Renal cortical epithelial cell (primary cell): ENCODE measurements at regions not wholly inside any gene's neighbourhood (a gene's known extent, or its start where the extent isn't known, plus 50 kb on each side); places are given as distances from the start of the nearest gene placed in this dataset.
"Not testable (repeated sequence)": the region's sequence is repeated elsewhere in the genome, so short reads cannot be mapped to it uniquely, and the experiment has no call there.

Source experiments
- DNase-seq: peaks from one replicate; pipeline ENCODE4 v3.0.0-alpha.2; 2011; ENCODE audit warnings: low read depth

DNA sequence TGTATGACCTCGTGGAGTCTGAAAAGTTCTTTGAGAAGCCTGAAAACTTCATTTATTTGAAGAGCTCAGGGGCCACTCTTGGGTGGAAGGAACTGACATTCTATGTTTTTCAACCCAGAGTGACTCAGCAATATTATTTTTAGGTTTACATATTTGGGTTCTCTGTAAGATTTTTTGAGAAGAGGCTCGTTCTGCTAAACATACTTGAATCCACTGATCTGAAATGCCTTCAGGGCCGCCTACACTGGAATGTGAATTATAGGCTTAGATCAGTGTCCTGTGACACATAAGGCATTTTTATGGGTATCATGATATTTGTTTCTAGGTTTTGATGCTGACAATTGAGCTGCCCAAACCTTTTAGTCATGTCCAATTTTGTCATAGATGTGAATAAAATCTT lies 86.2 kb downstream of the PSAT1 start:
- DNase-seq, result peak; percentile 18

DNA sequence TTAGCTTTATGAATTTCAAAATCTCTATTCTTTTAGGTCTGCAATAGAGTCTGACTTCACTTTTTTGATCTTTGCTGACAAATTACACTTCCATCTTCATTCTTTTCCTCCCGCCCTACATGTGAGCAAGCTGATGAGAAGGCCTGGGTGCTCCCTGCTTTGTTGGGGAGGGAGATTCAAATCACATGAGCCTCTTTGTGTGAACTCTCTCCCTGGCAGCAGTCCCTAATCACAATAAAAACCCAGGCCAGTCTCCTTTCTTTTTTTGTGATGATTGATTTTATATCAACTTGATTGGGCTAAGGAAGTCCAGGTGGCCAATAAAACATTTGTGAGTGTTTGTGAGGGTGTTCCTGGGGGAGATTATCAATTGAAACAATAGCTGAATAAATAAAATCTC lies 89.4 kb downstream of the PSAT1 start:
- DNase-seq, result no peak

DNA sequence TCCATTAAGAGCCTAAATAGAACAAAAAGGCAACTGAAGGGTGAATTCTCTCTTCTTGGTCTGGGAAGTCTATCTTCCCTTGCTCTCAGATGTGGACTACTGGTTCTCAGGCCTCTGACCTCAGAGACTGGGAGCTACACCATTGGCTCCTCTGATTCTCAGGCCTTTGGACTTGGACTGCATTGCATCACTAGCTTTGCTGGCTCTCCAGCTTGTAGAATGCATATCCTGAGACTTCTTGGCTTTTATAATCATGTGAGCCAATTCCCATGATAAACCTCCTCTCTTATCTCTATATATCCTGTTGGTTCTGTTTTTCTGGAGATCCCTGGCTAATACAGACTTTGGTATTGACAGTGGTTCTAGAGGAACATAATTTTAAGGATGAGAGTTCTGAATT lies 89.8 kb downstream of the PSAT1 start:
- DNase-seq, result no peak

DNA sequence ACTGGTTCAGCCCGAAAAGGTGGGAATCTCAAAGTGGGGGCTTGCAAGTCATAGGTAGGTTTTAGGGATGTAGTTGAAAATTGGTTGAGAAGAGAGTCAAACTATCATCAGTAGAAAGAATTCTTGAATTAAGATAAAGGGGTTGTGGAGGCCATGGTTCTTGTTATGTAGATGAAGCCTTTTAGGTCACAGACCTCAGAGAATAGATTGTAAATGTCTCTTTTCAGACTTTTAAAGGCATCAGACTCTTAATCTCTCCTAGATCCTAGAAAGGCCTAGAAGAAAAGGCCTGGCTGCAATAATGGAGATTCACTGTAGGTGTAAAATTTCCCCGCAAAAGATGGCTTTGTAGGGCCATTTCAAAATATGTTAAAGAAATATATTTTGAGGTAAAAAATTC lies 96.4 kb downstream of the PSAT1 start:
- no peak for DNase-seq

DNA sequence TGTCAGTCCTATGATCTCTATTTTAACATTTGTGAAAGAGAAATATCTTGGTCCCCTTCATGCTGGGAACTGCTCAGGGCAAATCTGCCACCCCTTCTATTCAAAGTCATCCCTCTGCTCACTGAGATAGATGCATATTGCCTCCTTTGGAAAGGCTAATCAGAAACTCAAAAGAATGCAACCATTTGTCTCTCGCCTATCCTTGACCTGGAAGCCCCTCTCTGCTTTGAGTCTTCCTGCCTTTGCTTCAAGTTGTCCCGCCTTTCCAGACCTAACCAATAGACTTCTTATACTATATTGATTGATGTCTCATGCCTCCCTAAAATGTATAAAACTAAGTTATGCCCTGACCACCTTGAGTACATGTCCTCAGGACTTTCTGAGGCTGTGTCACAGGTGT lies 97.0 kb downstream of the PSAT1 start:
- DNase-seq, result no peak

DNA sequence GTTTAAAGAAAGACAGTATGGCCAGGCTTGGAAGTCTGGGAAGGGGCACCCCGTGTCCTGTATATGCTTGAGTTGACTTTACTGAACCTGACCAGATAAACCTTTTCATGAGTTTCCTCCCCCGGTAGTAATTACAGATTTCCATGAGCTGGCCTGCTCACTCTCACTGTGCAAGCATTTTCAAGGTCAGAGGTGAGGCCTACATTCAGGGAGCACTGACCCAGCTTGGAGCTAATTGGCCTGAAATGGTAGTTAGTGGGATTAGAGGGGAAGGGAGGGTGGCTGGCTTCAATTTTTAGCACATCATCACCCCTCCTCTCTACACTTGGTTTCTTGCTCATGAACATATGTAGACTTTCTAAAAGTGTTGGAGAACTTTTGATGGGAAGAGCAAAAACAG lies 99.2 kb downstream of the PSAT1 start:
- DNase-seq, result no peak

DNA sequence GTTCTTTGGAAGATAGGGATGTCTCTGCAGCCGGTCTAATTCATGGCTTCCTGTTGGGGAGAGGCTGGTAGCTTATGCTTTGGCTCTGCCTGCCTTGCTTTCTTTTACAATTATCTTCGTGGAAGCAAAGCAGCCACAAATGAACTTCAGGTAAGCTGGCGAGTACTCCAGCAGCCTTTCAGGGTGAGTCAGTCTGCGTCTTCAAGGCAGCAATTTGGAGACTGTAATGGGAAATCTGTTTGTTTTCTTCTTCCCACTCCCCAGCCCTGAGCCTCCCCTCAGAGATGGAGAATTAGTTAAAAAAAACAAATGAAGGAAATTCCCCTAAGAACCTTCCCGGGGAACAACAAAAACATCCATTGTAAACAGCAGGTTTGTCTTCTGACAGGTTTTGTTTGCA lies 100.1 kb downstream of the PSAT1 start:
- DNase-seq, result no peak

DNA sequence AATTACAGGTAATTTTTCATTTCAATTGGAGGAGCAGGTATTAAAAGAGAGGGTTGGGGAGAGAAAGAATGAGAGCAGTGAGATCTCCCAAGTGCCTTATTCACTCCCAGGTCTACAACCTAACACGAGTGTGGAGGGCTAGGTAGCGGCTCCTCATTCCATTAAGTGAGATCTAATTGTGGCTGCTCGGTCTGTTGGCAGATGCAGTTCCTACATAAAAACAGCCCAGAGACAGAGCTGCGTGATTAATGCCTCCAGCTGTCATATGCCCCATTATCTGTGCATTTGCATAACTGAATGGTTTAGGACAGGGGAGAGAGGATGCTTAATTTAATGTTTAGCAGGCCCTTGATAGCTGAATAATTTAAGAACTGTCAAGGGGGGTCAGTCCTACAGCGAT lies 100.5 kb downstream of the PSAT1 start:
- DNase-seq, result no peak

DNA sequence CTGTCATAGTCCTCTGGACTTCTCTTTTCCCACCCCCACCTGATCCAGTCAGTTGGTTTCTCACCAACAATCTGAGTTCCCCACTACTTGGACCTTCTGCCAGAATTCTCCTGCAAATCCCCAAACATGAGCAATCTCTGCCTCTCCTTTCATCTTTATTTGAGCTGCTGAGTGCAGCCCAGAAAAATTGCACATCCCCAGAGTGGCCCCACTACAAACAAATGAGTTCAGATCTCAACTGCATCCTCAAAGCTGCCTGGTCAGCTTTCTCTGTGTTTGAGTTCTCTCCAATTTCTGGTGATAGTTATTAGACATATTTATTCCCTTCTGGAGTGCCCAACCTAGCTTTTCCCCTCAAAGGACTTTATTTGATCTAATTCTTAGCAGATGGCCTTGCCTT lies 102.2 kb downstream of the PSAT1 start:
- DNase-seq, result no peak

DNA sequence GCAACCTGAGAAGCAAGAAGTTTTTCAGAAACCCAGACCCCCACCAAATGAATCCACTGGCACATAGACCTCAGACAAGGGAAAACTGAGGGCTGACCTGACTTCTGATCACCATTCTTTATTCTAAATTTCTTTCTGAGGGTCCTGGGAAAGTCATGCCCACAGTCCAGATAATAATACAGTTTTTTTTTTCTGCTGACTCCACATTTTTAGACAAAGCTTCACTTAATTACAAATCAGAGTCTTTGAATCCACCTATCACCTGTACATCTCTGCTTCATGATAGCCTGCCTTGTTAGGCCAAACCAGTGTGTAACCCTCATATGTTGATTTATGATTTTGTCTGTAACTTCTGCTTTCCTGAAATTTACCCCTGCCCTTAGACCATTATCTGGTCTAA lies 103.6 kb downstream of the PSAT1 start:
- no peak for DNase-seq

DNA sequence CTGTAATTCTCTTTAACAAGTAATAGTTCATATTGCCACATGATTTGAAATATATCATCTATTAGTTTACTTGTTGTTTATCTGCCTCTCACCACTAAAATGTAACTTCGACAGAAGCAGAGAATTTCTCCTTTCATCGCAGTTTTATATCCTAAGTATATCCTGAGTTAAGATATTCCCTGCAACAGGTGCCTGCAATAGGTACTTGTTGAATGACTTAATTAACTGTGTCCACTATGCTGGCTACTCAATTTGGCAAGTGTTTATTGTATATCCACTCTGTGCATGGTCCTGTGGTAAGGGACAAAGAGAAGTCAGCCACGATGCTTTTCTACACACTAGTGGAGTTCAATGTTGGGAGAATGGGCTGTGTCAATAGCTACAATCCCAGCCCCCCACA lies 108.5 kb downstream of the PSAT1 start:
- no peak for DNase-seq

DNA sequence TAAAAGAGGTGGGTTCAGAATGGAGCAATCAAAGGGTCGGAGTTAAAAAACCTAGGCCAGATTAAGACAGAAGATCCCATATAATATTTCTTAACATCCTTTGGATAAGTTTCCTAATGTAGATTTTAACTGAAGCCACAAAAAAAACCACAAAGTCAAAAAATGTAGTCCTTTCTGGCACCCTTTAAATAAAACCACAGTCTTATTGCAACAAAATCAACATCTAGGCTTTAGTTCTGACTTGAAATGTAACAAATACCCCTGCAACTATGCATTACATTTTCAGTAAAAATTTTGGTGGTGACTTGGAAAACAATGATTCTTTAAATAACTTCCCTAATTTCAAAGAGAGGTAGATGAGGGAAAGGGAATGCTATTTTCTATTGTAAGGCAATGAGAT lies 109.2 kb downstream of the PSAT1 start:
- DNase-seq, result no peak

DNA sequence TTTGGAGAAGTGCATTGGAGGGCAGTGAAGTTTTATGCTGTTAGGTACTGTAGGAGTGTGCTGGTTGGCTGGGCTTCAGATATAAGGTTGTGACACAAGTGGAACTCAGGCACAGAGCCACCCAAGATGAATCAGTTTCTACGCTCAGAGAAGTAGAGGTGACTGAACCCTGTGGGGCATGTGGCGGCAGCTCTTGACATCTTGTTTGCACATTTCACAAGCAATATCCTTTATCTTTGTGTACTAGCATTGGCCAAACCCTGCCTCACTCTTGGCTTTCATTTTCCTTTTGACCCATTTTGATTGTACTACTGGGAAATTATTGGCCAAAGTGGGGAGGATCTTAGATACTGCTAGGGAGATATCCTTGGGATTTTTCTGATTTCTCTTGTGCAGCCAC lies 110.0 kb downstream of the PSAT1 start:
- no peak for DNase-seq

DNA sequence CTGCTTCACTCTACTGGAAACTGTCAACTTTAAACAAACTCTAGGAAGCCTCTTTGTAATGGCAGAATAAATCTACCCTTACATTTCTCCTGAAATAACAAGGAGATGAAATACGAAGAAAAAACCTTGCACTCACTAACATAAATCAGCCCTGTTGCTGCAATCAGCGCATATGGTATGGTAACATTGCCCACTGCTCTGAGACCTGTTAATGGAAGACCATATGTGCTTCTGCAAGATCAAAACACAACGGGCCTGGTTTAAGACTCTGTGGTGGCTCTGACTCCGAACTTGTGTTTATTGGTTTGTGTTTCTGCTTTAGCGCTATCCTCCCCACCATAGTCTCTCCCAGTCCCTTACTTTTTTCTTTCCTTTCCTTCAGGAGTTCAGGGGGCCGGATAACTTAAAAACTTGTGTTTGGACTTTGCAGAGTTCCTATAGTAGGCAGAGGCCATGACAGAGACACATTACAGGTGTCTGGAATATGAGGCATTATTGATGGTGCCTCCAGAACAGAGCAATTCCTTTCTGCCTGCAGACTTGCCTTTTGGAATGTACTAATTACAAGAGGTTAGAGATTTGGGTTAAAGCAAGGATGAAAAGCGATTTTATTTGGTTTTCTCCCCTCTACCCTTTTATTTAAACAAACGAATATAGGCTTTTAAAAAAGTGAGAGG lies 110.8 kb downstream of the PSAT1 start:
- no peak for DNase-seq

DNA sequence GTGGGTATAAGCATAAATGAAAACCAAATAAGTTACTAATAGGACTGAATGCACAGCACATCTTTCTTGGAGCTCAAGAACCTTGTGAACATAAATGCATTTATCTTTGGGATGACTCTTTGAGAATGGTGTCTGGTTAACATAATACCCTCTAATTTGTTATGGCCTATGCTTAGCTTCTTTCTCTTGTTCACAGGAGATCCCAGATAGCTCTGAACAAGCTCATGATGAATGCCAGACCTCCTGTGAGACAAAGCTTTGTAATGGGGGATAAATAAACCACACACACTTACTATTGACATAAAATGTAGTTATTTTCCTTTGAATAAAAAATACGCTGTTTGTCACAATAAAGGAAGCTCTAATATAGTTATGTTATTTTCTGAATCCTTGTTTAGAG lies 111.5 kb downstream of the PSAT1 start:
- no peak for DNase-seq

DNA sequence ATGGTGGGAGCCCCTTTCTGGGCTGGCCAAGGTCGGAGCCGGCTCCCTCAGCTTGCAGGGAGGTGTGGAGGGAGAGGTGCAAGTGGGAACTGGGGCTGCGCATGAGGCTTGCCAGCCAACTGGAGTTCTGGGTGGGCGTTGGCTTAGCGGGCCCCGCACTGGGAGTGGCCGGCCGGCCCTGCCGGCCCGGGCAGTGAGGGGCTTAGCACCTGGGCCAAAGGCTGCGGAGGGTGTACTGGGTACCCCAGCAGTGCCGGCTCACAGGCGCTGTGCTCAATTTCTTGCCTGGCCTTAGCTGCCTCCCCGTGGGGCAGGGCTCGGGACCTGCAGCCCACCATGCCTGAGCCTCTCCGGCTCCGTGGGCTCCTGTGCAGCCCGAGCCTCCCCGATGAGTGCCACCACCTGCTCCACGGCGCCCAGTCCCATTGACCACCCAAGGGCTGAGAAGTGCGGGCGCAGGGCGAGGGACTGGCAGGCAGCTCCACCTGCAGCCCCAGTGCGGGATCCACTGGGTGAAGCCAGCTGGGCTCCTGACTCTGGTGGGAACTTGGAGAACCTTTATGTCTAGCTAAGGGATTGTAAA lies 113.1 kb downstream of the PSAT1 start:
- DNase-seq, result not testable (repeated sequence)

DNA sequence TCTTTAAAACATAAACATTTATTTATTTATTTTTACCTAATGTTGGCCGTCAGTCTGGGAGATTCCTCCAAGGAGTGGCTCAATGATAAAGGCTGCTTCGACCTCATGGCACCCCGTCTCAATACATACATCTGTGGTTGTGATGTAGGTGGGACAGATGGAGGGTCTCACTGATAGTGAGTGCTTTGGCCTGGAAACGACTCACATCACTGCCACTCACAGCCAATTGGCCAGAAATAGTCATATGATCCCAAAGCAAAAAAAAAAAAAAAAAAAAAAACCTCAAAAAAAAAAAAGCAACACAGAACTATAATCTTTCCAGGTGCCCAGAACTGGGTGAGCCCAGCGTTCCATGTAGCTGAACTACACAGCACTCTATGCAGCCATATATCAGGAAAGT lies 125.4 kb downstream of the PSAT1 start:
- no peak for DNase-seq

DNA sequence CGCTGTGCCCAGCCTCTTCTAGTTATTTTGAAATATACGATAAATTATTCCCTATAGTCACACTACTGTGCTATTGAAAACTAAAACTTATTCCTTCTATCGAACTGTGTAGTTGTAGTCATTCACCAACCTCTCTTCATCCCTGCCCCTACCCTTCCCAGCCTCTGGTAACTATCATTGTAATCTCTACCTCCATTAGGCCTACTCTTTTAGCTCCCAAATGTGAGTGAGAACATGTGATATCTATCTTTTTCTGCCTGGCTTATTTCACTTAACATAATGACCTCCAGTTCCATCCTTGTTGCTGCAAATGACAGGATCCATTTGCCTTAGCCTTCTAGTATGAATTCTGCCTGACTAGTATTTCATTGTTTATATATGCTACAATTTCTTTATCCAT lies 127.4 kb downstream of the PSAT1 start:
- no peak for DNase-seq

DNA sequence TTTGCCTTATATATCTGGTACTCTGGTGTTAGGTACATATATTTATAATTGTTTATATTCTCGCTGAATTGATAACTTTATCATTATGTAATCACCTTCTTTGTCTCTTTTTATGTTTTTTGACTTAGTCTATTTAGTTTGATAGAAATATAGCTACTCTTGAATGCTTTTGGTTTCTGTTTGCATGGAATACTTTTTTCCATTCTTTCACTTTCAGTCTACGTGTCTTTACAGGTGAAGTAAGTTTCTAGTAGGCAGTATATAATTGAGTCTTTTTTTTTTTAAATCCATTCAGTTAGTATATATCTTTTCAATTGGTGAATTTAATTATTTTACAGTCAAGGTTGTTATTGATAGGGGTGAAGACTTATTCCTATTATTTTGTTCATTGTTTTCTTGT lies 131.7 kb downstream of the PSAT1 start:
- DNase-seq, result no peak

DNA sequence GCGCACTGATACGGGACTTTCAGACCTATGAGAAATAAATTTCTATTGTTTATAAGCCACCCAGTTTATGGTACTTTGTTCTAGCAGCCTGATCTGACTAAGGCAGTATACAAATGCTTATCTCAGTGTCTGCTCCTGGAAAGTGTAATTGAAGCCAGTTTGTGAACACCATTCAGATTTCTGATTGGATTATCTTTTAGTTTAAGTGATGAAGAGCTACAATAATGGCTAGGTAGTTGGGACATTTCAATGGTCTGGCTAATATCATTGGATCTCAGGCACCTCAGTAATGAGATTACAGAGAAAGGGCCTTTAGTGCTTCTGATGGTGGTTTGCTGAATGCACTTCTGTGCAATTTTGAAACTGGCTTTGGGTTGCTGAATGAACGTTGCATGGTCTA lies 133.5 kb downstream of the PSAT1 start:
- no peak for DNase-seq

DNA sequence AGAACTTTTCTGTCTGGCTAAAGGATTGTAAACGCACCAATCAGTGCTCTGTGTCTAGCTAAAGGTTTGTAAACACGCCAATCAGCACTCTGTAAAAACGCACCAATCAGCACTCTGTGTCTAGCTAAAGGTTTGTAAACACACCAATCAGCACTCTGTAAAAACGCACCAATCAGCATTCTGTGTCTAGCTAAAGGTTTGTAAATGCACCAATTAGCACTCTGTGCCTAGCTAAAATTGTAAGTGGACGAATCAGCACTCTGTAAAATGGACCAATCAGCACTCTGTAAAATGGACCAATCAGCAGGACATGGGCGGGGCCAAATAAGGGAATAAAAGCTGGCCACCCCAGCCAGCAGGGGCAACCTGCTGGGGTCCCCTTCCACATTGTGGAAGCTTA lies 134.1 kb downstream of the PSAT1 start:
- DNase-seq, result not testable (repeated sequence)

DNA sequence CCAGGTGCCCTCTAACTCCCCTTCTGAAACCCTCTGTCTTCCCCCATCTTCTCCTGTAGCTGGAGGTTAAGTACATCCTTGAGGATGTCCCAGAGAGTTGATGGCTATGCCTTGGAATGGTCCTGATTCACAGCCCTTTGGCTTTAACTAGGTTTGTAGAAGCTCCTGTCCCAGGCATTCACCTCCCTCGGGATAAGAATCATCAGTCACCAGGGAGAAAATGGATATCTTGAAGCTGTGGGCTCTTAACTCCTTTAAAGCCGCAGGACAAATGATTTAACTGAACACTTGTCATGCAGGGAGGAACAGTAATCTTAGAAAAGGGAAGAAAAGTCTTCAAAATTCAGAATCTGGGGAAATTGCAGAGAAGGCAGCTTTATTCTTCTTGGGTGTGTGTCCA lies 139.9 kb downstream of the PSAT1 start:
- no peak for DNase-seq

DNA sequence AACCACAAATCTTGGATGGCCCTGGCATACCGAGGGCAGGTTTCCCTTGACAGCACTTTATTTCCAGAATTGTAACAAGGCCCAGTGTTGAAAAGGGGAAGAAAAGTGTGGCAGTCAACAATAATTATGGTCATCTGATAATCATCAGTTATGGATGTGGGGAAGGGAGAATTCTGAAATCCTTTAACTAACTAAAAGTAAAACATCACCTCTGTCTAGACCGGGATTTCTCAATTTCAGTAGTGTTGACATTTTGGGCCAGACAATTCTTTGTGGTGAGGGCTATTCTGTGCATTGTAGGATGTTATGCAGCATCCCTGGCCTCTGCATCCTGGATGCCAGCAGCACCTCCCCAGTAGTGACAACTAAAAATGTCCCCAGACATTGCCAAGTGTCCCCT lies 140.4 kb downstream of the PSAT1 start:
- DNase-seq, result no peak

DNA sequence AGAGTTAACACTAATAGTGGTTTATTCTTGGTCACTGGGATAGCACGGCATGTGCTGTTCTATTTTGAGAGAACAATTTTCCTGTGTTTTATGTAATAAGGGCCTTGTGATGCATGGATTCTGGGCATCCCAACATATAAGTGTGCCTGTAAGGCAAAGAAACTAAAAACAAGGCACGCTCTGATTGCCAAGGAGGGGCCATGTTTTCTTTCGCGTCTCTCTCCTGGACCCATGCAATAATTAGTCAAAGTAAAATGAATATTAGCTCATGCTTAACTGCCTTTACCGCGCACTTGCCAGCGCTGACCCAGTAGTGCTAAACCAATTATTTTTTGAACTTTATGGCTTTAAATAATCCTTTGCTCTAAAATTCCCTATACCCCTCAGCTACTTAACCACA lies 140.9 kb downstream of the PSAT1 start:
- no peak for DNase-seq
